GM18870 (cell line): ENCODE measurements at regions not wholly inside any gene's neighbourhood (a gene's known extent, or its start where the extent isn't known, plus 50 kb on each side); places are given as distances from the start of the nearest gene placed in this dataset.
"Not testable (repeated sequence)": the region's sequence is repeated elsewhere in the genome, so short reads cannot be mapped to it uniquely, and the experiment has no call there.

Experiments
- ATAC-seq: cut with Tn5 transposase; IDR thresholded peaks from one replicate; pipeline ENCODE4 v1.9.1; 2021; ENCODE audit warnings: moderate library complexity; ENCODE audit not compliant: unreplicated experiment

GRCh38 chr21:18549214-18549905 lies 145.8 kb upstream of the TMPRSS15 start:
- ATAC-seq: no peak

GRCh38 chr21:18550361-18550760 lies 146.8 kb upstream of the TMPRSS15 start:
- ATAC-seq: no peak

GRCh38 chr21:18553786-18554185 lies 150.2 kb upstream of the TMPRSS15 start:
- no peak for ATAC-seq

- ATAC-seq: not testable (repeated sequence)
Observed at GRCh38 chr21:18567770-18568169, 164.2 kb upstream of the TMPRSS15 start.

- ATAC-seq: no peak
Observed at GRCh38 chr21:18588001-18588662, 184.5 kb upstream of the TMPRSS15 start.

- no peak for ATAC-seq
Observed at GRCh38 chr21:18601146-18601545, 197.6 kb upstream of the TMPRSS15 start.

- no peak for ATAC-seq
Observed at GRCh38 chr21:18602711-18603110, 199.1 kb upstream of the TMPRSS15 start.

- no peak for ATAC-seq
Observed at GRCh38 chr21:18603261-18603660, 199.7 kb upstream of the TMPRSS15 start.

- ATAC-seq: no peak
Observed at GRCh38 chr21:18603980-18604379, 200.4 kb upstream of the TMPRSS15 start.

- ATAC-seq: no peak
Observed at GRCh38 chr21:18608226-18608625, 204.6 kb upstream of the TMPRSS15 start.

- no peak for ATAC-seq
Observed at GRCh38 chr21:18614303-18614702, 210.7 kb upstream of the TMPRSS15 start.

GRCh38 chr21:18617291-18617690 lies 213.7 kb upstream of the TMPRSS15 start:
- no peak for ATAC-seq

GRCh38 chr21:18620436-18620835 lies 216.9 kb upstream of the TMPRSS15 start:
- ATAC-seq: no peak

GRCh38 chr21:18622383-18622782 lies 218.8 kb upstream of the TMPRSS15 start:
- no peak for ATAC-seq

- ATAC-seq: no peak
Observed at GRCh38 chr21:18630446-18630845, 226.9 kb upstream of the TMPRSS15 start.

- no peak for ATAC-seq
Observed at GRCh38 chr21:18636897-18637296, 233.3 kb upstream of the TMPRSS15 start.

GRCh38 chr21:18646116-18646515 lies 242.5 kb upstream of the TMPRSS15 start:
- no peak for ATAC-seq

- no peak for ATAC-seq
Observed at GRCh38 chr21:18655931-18656330, 252.3 kb upstream of the TMPRSS15 start.

GRCh38 chr21:18661842-18662241 lies 258.3 kb upstream of the TMPRSS15 start:
- no peak for ATAC-seq

- no peak for ATAC-seq
Observed at GRCh38 chr21:18663663-18664062, 260.1 kb upstream of the TMPRSS15 start.

- no peak for ATAC-seq
Observed at GRCh38 chr21:18666725-18667124, 263.1 kb upstream of the TMPRSS15 start.

GRCh38 chr21:18673789-18674188 lies 270.2 kb upstream of the TMPRSS15 start:
- ATAC-seq: no peak

- no peak for ATAC-seq
Observed at GRCh38 chr21:18677632-18678031, 274.0 kb upstream of the TMPRSS15 start.
